HG03135 (cell line): ENCODE measurements at regions not wholly inside any gene's neighbourhood (a gene's known extent, or its start where the extent isn't known, plus 50 kb on each side); places are given as distances from the start of the nearest gene placed in this dataset.
"Not testable (repeated sequence)": the region's sequence is repeated elsewhere in the genome, so short reads cannot be mapped to it uniquely, and the experiment has no call there.

Experiments
- ATAC-seq: cut with Tn5 transposase; IDR thresholded peaks from one replicate; pipeline ENCODE4 v1.9.1; 2021; ENCODE audit warnings: mild to moderate bottlenecking, moderate library complexity; ENCODE audit not compliant: unreplicated experiment

DNA sequence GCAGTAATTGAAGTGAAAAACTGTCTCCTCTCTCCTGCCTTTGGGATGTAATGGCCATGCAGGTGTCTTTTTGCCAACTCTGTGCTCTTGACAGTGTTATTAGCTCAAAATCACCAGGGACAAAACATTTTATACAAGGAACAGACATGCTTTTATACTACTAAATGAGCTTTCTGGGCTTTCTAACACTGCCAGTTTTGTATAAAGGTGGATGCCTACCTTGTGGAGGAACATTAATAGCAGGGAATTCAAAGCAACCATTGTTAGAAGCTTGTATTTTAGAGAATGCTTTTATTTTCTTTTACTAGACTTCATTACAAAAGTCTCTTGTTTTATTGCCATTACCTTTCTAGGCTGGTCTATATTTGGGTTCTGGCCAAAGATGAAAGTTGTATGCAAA lies 54.7 kb upstream of the ARSJ start:
- no peak for ATAC-seq

DNA sequence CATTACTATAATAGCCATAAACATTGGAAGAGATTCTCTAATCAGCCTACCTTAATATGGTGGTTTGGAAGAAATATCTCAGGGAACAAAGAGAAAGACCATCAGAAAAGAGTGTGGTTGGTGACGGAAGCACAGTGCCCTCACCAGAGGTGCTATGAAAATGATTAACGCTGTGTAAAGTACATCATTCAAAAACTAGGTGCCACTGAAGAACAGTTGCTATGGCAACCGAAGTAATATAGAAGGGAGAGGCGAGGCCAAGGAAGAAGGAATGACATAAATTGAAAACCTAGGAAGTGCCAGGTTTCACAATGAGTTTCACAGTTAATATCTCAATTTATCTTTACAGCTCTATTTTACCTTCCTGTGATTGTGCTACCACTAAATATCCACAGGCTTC lies 57.0 kb upstream of the ARSJ start:
- ATAC-seq, result no peak

DNA sequence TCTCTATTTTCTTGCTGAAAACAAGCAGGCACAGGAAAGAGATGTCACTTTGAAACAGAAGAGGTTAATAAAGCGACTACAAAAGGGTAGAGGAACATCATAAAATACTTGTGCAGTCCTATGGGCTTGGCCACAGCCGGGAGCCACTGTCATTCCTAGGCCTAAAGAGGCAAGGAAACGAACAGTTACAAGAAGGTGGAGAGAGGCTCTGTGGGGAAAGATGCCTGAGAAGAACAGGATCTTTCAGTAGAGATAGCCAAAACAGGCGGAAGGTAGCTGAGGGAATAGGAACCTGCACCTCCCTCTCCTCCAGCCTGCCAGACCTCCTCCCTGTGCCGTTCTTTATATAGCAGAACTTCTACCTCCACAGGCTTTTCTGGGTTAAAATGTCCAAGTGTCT lies 57.4 kb upstream of the ARSJ start:
- ATAC-seq, result no peak

DNA sequence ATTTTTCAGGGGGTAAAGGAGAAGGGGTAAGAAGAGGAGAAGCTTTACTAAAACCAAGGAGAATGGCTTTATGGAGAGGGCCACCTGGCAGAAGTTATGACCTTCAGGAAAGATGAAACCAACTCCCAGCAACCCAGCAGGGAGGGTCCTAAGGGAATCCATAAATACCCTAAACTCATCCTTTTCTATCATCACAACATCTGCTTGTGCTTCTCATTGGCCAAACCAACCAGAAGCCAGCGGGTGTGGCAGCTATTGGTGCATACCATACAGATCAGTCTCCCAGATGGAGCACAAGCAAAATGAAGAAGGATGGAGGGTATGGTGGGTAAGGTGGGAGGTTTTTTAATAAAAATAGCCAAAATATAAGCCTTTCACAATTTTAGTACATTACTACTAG lies 58.5 kb upstream of the ARSJ start:
- no peak for ATAC-seq

DNA sequence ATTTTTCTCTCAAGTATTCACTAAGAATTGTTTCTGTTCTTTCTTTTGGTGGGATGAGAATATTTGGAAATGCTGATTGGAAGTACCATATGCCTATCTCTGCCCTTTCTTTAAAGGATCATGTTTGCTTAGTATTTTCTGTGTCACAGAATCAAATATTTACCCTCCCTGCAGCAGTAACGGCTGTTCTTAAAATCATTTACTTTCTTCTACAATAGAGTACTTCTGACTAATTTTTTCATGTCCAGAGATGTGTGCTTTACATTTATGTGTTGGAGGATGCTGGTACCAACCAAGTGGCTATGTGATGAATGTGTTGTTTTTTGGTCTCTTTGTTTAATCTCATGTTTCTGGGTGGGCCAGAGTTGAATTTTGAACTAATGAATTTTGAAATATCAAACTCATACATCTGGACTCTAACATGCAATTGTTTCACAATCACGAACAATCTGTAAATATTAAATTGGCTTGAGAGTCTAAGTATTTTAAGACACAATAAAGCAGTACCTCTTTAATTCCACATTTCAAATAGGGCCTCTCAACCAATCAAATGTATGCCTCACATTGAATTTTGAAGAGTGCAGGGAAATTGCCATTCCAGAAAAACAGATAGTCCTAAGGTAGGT lies 59.4 kb upstream of the ARSJ start:
- ATAC-seq, result no peak

DNA sequence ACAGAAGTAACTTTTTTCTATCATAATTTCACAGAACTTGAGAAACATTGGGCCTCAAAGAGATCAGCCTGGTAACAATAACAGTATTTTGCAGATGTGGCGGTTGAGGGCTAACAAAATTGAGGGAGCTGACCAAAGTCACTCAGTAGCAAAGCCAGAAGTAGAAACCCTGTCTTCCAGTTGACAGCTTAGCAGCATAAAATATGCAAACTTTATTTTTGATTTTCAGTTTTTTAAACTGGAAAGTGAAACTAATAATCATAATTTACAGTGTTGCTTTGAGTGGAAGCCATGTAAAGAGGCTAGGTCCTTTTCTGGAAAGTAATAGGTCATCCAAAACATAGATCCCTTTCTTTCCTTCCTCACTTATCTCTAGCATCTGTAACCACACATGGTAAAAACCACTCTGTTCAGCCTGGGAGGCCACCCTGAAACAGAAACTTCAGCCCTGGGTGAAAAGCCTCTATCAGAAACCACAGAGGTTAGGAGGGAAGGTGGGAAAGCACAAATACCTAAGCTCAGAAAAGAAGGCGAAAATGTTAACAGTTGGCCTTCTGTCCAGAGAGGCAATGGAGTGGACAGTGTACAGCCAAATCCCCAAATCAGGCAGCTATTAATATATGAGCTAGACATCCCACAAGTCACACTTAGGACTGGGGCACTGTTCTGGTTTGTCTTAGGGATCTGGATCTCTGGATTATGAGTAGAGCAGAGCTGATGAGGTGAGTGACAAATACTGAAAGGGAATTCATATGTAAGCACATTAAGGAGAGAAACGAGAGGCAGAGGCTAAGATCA lies 61.1 kb upstream of the ARSJ start:
- peak; percentile 92 for ATAC-seq

DNA sequence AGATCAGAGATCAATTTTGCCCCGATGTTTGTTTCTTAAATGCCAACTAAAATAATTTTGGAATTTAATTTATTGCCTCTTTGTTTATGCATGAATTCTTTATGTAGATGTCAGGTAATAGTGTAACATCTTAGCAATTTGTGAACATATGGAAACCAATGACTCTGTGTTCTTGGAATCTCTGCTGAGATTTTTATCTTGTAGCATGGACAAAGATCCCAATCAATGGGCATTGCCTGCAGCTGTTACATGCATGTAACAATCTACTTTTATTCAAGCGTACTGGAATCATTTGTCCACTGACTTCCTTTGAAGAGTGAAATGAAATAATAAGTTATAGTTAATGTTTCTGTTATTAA lies 61.6 kb upstream of the ARSJ start:
- no peak for ATAC-seq

DNA sequence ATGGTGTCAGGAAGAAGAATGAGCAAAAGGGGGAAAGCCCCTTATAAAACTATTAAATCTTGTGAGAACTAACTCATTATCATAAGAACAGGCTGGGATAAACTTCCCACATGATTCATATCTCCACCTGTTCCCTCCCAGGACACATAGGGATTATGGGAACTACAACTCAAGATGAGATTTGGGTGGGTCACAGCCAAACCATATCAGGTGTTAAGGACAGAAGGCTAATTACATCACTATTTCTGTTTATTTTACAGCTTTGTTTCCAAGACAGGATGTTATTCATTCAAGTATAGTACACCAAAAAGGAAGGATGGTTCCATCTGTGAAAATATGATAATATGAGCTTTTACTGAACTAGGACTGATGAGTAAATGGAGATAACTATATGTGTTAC lies 63.7 kb upstream of the ARSJ start:
- ATAC-seq, result no peak

DNA sequence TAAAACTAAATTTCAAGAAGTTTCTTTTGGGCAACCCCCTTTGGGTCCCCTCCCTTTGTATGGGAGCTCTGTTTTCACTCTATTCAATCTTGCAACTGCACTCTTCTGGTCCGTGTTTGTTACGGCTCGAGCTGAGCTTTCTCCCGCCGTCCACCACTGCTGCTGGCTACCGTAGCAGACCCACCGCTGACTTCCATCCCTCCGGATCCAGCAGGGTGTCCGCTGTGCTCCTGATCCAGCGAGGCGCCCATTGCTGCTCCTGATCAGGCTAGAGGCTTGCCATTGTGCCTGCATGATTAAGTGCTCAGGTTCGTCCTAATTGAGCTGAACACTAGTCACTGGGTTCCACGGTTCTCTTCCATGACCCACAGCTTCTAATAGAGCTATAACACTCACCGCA lies 64.9 kb upstream of the ARSJ start:
- not testable (repeated sequence) for ATAC-seq

DNA sequence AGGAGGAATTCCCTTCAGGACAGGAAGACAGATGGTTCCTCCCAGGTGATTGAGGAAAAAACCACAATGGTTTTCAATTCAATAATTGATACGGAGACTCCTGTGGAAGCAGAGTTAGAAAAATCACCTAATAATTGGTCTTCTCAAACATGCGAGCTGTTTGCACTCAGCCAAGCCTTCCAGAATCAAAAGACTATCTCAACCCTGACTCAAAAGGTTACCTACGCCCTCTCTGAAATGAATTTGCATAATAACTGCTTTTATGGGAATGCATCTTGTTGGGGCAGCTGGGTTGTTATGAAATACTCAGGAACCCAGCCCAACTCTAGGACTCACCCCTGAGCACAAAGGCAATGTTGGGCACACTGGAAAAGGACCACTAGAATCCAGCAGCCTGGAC lies 66.9 kb upstream of the ARSJ start:
- ATAC-seq, result no peak

DNA sequence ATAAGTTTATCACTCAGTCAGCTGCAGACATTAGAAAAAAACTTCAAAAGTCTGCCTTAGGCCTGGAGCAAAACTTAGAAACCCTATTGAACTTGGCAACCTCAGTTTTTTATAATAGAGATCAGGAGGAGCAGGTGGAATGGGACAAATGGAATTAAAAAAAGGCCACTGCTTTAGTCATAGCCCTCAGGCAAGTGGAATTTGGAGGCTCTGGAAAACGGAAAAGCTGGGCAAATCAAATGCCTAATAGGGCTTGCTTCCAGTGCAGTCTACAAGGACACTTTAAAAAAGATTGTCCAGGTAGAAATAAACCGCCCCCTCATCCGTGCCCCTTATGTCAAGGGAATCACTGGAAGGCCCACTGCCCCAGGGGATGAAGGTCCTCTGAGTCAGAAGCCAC lies 68.7 kb upstream of the ARSJ start:
- not testable (repeated sequence) for ATAC-seq

DNA sequence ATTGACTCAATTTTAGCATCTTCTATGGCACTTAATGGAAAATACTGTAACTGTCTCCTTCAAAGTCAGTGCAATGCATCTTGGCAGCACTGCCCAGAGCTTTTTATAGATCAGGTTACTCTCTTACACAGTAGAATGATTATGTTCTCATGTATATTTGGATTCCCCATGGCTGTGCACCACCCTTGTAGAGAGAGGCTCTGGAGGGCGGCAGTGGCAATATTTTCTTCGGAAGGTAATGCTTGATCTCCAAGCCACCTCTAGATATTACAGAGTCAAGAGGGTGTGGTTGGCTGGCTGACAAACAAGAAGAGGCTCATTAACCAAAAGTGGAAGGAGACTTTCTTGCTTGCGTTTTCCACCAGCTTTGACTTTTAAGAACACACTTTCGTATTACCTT lies 72.8 kb upstream of the ARSJ start:
- ATAC-seq, result no peak

DNA sequence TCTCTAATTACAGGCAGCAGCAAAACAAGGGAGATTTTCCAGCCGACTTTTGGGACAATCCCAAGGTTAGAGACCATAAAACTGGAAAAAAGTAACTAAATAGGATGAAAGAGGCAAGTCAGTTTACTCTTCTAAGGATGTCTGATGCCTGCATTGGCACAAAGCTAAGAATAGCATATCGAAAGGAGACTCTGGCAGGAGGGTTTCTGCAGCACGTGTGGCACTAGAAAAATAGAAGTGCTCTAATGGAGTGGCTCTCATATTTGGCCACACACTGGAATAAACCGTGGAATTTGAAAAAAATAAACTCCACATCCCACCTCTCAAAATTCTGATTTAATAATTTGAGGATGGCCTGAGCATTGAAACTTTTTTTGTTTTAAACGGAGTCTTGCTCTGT lies 77.2 kb upstream of the ARSJ start:
- ATAC-seq, result no peak

DNA sequence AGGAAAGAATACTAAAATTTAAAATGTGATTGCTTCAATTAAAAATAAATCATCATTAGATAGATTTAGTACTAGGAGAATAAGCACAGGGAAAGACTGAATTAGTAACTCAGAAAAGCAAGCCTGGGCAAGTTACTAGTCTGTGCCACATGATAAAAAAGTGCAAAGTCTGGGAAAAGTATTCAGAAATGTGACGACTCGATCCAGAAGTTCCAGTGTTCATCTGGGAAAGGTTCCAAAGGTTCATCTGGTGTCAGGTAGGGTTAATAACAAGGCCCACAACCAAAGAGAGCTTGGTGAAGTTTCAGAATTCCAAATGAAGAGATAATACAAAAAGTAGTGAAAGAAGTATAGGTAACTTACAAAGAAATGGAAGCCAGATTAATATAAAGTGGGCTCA lies 78.3 kb upstream of the ARSJ start:
- no peak for ATAC-seq

DNA sequence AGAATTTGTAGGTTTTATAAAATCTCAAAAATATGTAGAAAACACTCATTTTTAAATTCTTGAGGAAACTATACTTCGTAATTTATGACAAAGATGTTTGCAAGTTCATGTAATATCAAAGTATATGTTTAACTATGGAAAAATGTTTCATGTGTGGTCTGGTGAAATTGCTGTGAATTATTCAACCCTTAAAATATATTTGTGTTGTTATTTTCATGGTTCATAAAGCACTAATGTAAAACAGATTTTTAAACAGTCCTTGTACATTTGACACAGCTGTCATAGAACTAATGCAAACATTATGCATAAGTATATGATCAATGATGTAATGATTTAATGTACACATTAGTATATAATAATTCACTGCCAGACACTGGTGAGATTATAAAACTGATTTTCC lies 83.1 kb upstream of the ARSJ start:
- no peak for ATAC-seq

DNA sequence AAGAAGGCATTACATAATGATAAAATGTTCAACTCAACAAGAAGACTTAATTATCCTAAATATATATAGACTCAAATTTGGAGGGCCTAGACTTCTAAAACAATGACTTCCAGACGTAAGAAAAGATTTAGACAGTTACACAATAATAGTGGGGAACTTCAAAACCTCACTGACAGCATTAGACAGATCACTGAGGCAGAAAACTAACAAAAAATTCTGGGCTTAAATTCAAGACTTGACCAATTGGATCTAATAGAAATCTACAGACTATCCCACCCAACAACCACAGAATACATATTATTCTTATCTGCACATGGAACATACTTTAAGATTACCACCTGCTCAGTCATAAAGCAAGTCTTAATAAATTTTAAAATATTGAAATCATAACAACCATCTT lies 93.3 kb upstream of the ARSJ start:
- ATAC-seq, result no peak

DNA sequence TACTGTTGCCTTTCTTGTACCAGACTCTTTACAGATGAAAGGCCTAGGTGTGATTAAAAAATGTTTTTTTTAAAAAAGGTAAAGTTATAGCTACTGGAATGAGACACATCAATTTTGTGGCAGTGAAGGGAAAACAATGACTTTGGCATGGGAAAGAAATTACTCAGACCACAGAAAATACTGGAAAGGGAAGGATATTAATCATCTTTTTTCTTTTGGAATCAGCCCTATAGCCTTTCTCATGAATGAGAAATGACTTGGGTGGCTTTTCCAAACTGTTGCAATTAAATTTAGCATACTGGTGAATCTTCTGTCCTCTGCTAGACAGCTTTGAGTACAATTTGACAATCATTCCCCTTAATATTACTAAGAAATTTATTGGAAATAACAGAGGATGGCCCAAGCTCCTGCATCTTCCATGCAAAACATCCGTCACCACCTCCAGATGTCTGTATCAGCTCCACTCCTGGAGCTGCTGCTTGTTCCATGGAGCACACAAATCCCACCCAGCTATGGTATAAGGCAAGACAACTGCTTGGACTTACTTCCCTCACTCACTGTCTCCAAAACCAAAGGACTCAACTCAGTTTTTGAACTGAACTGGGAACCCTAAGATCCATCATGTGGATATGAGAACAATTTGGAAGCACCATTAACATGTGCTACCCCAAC lies 97.6 kb upstream of the ARSJ start:
- ATAC-seq, result no peak

DNA sequence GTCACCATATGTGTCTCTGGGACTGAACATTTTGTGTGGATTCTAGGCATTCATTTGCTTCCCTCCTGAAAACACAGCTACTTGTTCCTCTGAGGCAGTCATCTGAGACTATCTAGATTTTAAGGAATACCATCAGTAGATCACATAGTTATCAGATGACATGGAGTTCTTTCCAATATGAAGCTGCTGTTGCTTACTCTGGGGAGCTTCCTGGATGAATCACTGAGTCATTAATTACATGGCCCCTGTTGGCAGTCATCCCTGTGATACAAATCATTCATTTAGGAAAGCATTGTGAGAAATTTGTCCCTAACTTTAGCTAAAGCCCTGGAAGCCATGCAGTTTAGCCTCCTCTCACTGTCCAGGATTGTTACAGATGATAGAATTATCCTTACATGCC lies 98.2 kb upstream of the ARSJ start:
- ATAC-seq, result no peak

DNA sequence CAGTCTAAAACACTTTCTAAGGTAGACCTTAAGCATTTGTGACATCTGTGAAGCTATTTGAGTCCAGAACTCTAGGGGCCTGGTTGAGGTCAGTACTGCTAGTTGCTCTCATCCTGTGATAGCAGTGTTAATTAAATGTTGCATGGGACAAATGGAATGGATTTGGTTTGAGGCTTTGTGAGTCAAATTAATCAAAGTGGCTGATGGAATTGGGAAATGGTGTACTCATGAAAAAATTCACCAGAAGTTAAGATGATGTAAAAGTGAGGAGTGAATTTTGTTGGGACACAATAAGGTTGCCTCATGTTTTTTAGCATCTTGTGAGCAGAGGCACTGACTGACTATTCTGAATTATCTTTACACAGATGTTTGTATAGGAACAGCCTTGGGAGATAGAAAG lies 99.2 kb upstream of the ARSJ start:
- no peak for ATAC-seq

DNA sequence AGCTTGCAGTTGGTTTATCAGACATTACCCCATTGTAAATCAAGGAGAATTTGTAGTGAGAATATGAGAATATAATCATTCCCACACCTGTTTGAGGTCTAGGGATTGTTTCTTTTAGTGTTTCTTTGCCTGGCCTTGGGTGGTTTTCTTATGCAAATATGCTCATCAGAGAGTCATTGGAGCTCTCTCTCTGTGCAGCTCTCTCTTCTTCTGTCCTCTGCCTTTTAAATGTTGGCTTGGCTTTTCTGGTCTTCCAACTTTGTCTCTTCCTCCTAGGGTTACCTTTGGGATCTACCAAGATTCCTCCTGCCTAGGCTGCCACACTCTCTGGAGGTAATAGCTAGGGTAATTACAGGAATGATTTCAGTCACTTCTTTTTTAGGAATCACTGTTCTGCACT lies 102.3 kb upstream of the ARSJ start:
- no peak for ATAC-seq

DNA sequence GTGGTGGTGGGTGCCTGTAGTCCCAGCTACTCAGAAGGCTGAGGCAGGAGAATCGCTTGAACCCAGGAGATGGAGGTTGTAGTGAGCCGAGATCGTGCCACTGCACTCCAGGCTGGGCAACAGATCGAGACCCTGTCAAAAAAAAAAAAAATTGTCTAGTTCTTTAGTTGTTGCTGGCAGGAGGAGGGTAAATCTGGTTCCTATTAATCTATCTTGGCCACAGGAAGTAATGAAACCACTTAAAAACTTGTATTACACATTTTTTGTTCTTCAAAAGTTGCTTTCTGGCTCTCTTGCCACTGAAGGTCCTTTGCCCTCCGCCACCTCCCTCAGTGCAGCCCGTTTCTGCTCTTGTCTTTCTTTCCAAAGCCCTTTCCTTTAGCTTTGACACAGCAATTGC lies 102.9 kb upstream of the ARSJ start:
- no peak for ATAC-seq

DNA sequence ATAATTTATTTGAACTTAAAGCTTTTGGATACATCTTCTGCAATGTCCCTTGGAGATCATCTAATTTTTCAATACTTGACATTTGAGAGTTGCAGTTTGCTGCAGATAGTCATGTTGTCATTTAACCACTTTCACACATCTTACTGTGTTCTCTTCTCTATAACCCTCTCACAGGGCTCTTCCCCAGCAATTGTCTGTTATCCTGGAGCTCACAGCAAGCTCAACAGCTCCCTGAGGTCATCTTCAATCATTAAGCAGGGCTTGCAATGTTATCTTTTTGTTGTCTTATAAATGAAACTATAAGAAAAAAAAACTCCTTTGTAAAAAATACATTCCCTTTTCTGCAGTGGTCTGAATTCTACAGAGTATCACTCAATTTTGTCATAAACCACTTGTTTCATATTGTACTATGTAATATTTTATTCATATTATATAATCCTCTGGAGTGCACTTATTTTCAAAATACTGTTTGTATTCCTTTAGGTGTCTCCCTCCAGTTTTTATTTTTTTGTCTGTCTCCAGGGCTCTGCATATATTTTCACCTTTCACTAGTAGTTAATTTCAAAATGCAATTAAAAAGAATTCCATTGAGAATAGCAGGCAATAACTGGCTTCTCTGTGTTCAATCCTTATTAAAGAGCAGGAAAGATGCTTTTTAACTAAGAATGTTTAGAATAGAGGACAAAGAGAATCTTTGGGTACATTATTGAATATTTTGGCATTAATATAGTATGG lies 106.3 kb upstream of the ARSJ start:
- ATAC-seq, result no peak
